HFF-Myc (cell line): ENCODE measurements at regions not wholly inside any gene's neighbourhood (a gene's known extent, or its start where the extent isn't known, plus 50 kb on each side); places are given as distances from the start of the nearest gene placed in this dataset.

Source experiments
- DNase-seq: peaks from one replicate; pipeline ENCODE4 v3.0.0-alpha.2; 2011; ENCODE audit warnings: low read depth; ENCODE audit errors: extremely low read depth
- H3K4me3 ChIP-seq: replicated peaks from 2 replicates; pipeline ENCODE4 v1.5.1; 2011; ENCODE audit warnings: low read depth, mild to moderate bottlenecking, control low read depth, low read length
- TF ChIP-seq, protein P1 (sequence below): IDR thresholded peaks from 2 replicates; pipeline ENCODE4 v1.5.1; 2012; ENCODE audit warnings: mild to moderate bottlenecking, low read depth, low read length, control low read depth; ENCODE audit errors: missing control alignments

DNA sequence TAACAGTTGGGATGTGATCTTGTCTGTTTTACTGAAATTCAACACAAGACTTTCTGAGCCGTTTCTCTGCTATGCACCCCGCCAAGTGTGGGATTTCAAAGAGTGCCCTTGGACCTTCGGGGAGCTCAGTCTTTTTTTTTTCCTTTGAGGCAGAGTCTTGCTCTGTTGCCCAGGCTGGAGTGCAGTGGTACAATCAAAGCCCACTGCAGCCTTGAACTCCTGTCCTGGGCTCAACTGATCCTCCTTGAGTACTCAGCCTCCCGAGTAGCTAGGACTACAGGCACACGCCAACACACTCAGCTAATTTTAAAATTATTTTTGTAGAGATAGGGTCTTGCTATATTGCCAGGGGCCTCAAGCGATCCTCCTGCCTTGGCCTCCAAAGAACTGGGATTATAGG lies 162.9 kb downstream of the BAMBI start:
- TF ChIP-seq, protein P1, sequence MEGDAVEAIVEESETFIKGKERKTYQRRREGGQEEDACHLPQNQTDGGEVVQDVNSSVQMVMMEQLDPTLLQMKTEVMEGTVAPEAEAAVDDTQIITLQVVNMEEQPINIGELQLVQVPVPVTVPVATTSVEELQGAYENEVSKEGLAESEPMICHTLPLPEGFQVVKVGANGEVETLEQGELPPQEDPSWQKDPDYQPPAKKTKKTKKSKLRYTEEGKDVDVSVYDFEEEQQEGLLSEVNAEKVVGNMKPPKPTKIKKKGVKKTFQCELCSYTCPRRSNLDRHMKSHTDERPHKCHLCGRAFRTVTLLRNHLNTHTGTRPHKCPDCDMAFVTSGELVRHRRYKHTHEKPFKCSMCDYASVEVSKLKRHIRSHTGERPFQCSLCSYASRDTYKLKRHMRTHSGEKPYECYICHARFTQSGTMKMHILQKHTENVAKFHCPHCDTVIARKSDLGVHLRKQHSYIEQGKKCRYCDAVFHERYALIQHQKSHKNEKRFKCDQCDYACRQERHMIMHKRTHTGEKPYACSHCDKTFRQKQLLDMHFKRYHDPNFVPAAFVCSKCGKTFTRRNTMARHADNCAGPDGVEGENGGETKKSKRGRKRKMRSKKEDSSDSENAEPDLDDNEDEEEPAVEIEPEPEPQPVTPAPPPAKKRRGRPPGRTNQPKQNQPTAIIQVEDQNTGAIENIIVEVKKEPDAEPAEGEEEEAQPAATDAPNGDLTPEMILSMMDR = no peak
- H3K4me3 ChIP-seq = no peak overlapping the region
- no peak for DNase-seq

DNA sequence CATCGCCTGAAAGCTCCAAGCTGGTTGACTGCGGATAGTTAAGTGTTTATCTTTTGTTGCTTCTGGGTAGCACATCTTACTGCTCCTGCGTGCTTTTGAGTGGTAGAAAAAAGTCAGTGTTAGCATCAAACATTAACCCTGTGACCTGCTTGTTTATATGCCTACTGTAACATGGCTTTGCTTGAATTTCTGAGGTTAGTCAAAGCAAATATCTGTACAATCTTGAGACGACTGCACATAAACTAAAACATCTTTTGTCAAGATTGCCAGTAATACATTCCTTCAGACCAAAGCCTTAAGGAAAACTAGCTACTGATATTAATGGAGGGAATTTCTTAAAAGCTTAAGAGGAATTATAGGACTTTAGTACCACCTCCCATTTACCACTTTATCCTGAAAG lies 163.7 kb downstream of the BAMBI start:
- no peak for DNase-seq
- TF ChIP-seq, protein P1 = no peak
- H3K4me3 ChIP-seq = no peak overlapping the region

DNA sequence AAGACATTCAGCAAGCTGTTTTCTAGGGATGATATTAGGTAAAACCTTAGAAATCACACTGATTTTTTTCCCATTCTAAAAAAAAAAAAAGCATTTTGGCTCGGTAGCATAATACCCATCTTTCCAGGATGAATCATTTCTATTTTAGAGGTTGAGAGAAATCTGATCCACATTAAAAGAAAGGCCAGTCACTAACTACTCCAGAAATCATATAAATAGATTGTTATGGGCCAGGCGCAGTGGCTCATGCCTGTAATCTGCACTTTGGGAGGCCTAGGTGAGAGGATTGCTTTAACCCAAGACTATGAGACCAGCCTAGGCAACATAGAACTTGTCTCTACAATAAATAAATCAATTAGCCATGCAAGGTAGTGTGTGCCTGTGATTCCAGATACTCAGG lies 164.3 kb downstream of the BAMBI start:
- no peak for DNase-seq
- no peak overlapping the region for H3K4me3 ChIP-seq
- TF ChIP-seq, protein P1 = no peak

DNA sequence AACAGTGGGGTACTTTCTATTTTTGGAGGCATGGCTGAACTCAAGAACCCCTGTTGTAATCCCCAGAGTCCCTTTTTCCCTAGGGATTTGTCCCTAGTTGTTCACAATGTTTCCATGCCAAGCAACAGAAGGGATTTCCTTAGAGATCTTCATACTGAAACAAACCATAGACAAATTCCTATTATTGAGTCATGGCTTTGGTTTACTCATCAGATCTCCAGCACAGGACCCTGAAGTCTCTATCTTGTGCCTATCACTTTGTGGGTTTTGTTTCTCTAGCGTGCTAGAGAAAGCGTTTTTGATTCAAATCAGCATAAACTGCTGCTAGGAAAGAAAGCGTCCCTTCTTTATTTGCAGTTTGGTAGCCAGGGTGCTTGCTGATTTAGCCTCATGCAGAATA lies 165.0 kb downstream of the BAMBI start:
- no peak overlapping the region for H3K4me3 ChIP-seq
- no peak for DNase-seq
- TF ChIP-seq, protein P1 = no peak

DNA sequence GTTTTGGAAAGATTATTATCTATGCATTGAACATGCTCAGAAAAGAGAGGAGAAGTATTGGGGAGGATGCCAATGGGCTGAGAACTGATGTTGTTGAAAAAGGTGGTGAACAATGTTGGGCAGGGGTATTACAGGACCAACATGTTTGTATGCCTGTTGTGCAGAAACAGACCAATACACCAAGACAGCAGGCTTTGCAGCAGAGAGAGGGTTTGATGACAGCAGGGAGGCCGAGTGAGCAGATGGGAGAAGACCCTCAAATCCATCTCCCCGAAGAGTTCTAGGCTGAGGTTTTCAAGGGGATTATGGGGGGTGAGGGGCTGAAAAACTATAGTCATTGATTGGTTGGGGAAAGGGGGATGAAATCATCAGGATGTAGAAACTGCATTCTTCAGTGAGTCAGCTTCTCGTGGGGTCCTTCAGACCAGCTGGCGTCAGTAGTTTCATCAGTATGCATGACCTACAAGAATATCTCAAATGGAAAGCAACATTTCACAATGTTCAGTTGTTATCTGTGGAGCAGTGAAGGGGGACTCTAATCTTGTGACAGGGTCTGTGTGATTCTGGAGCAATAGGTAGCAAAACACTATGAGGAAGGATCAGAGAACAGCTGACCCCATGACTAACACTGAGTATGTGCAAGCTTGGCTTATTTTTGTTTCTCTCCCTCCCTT lies 167.8 kb downstream of the BAMBI start:
- no peak overlapping the region for H3K4me3 ChIP-seq
- DNase-seq = no peak
- TF ChIP-seq, protein P1 = no peak

DNA sequence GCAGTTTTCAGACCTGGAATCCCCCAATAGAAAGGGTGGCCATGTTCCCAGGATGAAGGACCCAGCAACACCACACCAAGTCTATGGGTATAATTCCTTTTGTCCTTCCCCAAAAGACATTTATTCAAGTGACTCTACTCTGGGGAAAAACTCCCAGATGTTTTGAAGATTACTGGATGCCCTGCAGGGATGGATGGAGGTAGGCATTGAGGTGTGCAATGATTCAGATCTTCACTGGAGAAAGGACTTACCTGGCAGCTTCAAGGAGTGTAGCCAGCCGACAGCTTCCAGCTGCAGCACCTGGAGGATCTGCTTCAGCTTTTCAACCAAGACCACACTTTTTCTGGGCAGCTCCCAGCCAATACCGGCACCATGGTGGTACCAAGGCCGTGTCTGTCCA lies 172.0 kb downstream of the BAMBI start:
- H3K4me3 ChIP-seq = no peak overlapping the region
- DNase-seq = no peak
- TF ChIP-seq, protein P1 = no peak

DNA sequence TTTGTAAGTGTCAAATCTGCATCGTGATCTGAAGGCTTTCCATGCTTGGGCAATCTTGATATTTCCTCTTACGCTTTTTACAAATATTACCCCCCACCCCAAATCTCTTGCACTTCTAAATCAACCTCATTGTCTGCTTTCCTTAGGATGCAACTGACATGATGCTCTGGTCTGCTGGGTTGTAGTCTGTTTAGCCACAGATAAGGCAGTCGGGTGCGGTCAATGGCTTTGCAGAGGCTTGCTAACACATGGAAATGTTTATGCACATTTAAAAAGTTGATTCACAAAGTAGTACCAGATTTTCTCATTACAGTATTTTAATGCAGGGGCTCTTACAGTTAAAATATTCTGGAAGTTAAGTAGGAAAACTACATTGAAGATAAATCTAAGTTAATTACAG lies 172.5 kb downstream of the BAMBI start:
- TF ChIP-seq, protein P1 = no peak
- DNase-seq = no peak
- H3K4me3 ChIP-seq = no peak overlapping the region
